Activated CD4-positive, alpha-beta T cell treated with anti-CD3 and anti-CD28 coated beads, Interleukin-2, Interleukin-6, amounts not matched to agents 100 ng/mL and 50 ng/mL, durations not matched to agents 16 hours and 8 hours (primary cell): ENCODE measurements at regions not wholly inside any gene's neighbourhood (a gene's known extent, or its start where the extent isn't known, plus 50 kb on each side); places are given as distances from the start of the nearest gene placed in this dataset.
A peak's percentile ranks its signal among the peaks of the same experiment; 100 is the strongest.
"Not testable (repeated sequence)": the region's sequence is repeated elsewhere in the genome, so short reads cannot be mapped to it uniquely, and the experiment has no call there.

ENCODE experiments used
- DNase-seq: peaks from one replicate; pipeline ENCODE4 v3.0.0-alpha.2; 2020

GRCh38 chr14:22131749-22132476, 457.1 kb downstream of the DAD1 start:
- DNase-seq: peak; percentile 31

GRCh38 chr14:22124073-22124613, 450.5 kb upstream of the OR4E1 start:
- no peak for DNase-seq

DNA sequence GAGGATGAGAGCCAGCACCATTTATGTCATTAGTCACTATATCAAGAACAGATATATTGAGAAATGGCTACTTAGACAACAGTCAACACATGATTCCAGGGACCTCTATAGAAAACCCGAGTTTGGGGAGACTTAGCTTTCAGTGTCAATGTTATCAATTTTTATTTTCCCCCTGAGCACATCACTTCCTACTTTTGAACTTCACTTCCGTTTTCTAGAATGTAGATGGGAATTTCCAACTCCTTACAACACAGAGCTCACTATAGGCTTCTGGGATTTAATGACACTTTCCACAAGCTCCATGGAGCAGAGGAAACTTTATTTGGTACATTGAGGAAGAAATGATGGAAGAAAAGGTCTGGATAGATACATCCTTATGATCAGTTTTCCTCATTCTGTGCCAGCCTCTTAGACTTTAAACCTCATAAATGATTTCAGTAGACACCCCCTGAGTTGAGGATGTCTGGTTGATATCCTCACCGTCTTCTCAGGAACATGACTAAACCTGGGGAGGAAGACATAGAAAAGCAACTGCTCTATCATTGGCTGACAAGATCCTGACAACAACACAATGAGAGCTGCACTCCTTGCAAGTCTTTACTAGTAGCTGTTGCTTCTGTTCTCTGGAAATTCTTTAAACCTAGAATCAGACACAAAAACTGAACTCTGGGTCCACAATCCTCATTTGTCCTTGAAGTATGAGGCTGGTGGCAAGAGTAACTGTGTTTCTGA, 449.4 kb upstream of the OR4E1 start:
- DNase-seq: peak; percentile 20

DNA sequence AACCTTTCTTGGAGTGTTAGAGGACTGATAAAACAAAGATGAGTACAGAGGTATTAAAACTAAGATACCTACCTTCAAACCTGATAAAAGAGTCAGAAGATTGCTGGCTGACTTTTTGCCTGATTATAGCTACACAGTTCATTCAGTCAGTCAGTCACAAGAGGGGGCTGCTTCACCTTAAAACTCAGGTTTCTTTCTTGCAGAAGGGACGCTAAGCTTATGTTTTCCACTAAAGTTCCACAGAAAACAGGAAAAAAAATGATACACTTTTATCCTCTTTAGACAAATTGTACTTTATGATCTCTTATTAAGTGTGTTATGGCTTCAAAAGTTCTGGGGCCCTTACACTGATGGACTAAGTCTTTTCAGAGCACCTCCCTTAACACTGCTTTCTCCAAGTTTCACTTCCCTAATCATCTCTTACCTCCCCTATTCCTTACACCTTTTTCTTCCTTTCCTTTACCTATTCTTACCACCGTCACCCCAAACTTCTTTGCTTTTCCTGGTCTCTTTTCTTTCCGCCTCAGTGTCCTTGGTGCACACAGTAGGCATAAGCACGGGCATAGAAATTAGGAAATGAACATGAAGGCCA, 448.7 kb upstream of the OR4E1 start:
- peak; percentile 22 for DNase-seq

DNA sequence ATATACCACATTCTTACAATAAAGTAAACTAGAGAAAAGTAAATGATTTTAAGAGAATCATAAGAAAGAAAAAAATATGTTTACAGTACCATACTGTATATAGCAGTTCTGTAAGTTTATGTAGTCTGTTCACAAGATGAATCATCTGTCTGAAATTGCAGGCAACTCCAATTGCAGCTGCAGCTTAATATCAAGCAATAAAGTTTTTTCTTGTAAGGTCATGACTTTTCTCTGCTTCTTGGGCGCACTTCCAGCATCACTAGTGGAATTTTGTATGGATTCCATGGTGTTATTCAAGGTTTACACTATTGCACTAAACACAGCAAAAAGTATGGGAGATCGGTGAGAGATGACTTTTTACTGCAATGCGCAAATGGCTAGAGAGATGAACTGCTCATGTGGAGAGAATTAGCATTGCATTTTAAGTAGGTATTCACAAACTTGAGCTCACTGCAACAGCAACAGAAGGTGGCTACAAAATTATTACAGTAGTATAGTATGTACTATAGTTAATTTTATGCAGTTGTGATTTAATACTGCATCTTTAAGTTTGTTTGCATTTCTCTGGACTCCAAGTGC, 445.4 kb upstream of the OR4E1 start:
- no peak for DNase-seq

DNA sequence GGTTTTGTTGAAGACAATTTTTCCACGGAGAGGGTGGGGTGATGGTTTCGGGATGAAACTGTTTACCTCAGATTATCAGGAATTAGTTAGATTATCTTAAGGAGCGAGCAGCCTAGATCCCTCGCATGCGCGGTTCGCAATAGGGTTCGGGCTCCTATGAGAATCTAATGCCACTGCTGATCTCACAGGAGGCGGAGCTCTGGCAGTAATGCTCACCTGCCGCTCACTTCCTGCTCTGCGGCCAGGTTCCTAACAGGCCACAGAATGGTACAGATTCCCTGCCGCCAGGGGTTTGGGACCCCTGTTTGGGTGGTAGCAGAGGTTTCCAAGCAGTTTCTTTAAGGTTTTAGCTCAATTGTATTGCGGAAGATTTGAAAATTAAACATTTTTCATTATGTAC, 439.8 kb upstream of the OR4E1 start:
- no peak for DNase-seq

DNA sequence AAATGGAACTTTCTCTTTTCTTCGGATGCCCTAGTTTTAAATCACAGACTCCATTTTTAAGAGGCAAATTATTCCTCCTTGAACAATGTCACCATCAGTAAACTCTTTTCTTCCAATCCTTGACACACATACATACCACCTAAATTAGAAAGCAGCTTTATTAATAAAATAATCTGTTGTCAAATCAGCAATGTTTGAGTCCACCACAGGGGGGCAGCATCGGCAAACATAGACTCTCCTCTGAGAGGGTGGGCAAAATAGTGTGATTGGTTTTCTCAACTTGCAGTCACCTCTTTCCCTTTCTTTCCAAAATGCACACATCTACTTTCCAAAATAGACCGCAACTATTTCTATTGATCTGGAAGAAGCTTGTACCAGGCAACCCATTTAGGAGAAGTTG, 438.4 kb upstream of the OR4E1 start:
- peak; percentile 61 for DNase-seq

GRCh38 chr14:22107753-22108152, 434.1 kb upstream of the OR4E1 start:
- no peak for DNase-seq

- peak; percentile 22 for DNase-seq
Measured at GRCh38 chr14:22106700-22107697, 433.4 kb upstream of the OR4E1 start.

- DNase-seq: no peak
Measured at GRCh38 chr14:22105624-22106006, 432.0 kb upstream of the OR4E1 start.

- no peak for DNase-seq
Measured at GRCh38 chr14:22105006-22105623, 431.5 kb upstream of the OR4E1 start.

GRCh38 chr14:22100764-22101120, 427.1 kb upstream of the OR4E1 start:
- DNase-seq: not testable (repeated sequence)

- peak; percentile 66 for DNase-seq
Measured at GRCh38 chr14:22099942-22100763, 426.5 kb upstream of the OR4E1 start.

DNA sequence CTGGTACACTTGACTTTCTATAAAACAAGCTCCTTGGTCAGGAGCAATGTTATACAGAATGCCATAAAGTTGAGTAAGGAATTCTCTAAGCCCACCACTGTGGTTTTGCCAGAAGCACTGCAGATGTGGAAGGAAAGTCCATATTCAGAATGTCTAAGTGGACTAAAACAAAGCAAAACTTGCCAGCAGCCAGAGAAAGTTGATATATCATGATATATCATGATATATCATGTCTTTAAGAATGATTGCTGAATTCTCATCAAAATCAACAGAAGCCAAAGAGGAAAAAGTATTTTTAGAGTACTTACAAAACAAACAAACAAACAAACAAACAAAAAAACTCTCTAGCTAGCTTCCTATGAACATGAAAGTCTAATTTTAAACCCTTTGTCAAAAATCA, 424.8 kb upstream of the OR4E1 start:
- no peak for DNase-seq

DNA sequence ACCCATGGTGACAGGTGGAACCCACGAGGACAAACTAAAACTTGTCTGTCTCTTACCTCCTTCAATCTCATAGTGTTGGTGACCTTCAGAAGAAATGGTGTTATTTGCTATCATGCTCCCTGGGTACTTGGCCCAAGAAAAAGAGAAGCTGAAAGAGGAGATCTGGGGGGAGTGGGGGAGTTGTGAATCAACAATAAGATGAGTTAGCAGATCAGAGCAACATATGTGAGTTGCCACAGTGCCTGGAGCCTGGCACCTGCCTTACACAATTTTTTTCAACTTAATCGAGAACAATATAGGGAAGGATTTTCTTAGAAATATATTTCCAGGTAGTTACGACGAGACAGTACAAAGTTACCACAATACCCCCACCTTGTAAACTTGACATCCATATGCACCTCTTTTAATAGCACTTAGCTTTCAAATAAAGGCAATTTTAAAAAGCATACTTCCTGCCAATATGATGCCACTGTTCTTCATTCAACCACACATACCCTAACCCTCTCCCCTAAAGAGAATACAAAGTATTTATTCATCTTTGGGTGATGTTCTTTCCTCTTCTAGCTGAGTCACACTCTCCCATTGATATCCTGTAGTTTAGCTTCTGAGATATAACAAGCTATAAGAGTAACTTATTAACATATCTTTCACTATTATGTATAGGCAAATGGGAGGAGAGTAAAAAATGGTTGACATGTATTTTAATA, 424.1 kb upstream of the OR4E1 start:
- DNase-seq: no peak

DNA sequence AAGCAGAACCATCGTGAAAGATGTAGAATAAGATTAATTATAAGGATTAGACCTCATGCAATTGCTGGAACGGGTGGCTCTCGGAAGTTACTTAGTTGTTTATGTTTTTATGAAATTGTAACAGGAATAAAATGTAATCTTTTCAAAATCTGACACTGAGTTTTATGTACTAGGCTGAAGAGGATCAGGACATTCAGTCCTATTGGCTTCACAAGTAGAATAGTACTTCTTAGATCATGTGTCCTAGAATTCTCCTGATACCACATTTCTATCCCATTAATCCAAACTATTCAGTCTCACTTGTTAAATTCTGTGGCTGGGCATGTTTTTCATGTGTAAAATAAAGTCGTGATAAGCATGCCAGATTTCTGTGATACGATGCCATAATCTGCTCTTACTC, 423.5 kb upstream of the OR4E1 start:
- no peak for DNase-seq

DNA sequence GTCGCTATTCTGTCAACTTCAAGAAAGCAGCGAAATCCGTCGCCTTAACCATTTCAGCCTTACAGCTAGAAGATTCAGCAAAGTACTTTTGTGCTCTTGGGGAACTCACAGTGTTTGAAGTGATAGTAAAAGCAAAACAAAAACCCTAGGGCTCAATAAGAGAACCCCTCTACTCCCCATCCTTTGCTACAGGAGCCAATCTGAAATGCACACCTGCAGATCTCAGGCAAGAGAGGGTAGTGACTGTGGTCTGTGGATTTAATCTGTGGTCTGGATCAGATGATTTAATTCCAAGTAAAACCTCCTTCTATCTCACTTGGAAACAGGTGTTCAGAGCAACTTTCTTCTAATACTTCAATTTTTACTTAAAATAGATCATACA, 422.9 kb upstream of the OR4E1 start:
- DNase-seq: peak; percentile 23

GRCh38 chr14:22095860-22096513, 422.4 kb upstream of the OR4E1 start:
- peak; percentile 30 for DNase-seq

DNA sequence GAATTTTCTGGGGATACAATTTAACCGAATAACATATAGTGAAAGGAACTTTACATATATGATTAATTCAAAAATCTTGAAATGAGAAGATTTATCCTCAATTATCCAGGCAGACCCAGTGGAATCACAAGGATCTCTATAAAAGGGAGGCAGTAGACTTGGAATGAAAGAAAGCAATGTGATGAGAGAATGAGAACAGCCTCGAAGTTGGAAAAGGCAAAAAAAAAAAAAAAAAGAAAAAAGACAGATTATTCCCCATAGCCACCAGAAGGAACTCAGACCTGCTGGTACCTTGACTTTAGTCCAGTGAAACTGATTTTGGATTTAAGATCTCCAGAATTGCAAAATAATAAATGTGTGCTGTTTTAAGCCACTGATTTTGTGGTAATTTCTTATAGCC, 416.3 kb upstream of the OR4E1 start:
- DNase-seq: no peak
